ES-I3 (cell line): ENCODE measurements at regions not wholly inside any gene's neighbourhood (a gene's known extent, or its start where the extent isn't known, plus 50 kb on each side); places are given as distances from the start of the nearest gene placed in this dataset.

Experiments
- H3K36me3 ChIP-seq: 2 replicates; pipeline ENCODE4 v1.6.1; 2013; ENCODE audit warnings: mild to moderate bottlenecking, low read length, control low read depth, moderate library complexity; ENCODE audit not compliant: insufficient read depth
- H3K4me1 ChIP-seq: 2 replicates; pipeline ENCODE4 v1.6.1; 2013; ENCODE audit warnings: mild to moderate bottlenecking, control low read depth, low read length; ENCODE audit not compliant: insufficient read depth
- H3K9ac ChIP-seq: 2 replicates; pipeline ENCODE4 v1.6.1; 2013; ENCODE audit warnings: low read depth, mild to moderate bottlenecking, low read length, moderate library complexity
- H3K9me3 ChIP-seq: 2 replicates; pipeline ENCODE4 v1.6.1; 2013; ENCODE audit warnings: mild to moderate bottlenecking, low read length, moderate library complexity; ENCODE audit not compliant: control insufficient read depth, insufficient read depth

GRCh38 chr17:34154961-34155730, 99.9 kb upstream of the CCL2 start:
- H3K4me1 ChIP-seq: peaks cover 37% of the 10 kb centered on the region
- no peaks in the 10 kb centered on the region for H3K9me3 ChIP-seq
- H3K36me3 ChIP-seq: no peaks in the 10 kb centered on the region
- H3K9ac ChIP-seq: peak overlapping the region; percentile 17; the same call in 1 of the 2 replicates

- Histone ChIP-seq H3K36me3 (no peaks in the 10 kb centered on the region), H3K9ac (peak overlapping the region; percentile 66; the same call in 1 of the 2 replicates), H3K4me1 (peaks cover 37% of the 10 kb centered on the region), H3K9me3 (no peaks in the 10 kb centered on the region)
These were observed 99.1 kb upstream of the CCL2 start for GRCh38 chr17:34155947-34156346.

GRCh38 chr17:34156401-34156740, 98.7 kb upstream of the CCL2 start:
- Histone ChIP-seq H3K4me1 (peaks cover 33% of the 10 kb centered on the region), H3K36me3 (no peaks in the 10 kb centered on the region), H3K9me3 (no peaks in the 10 kb centered on the region), H3K9ac (peak overlapping the region; percentile 66)

GRCh38 chr17:34156741-34157589, 98.1 kb upstream of the CCL2 start:
- Histone ChIP-seq H3K4me1 (peaks cover 29% of the 10 kb centered on the region), H3K9ac (peak overlapping the region; percentile 66), H3K9me3 (no peaks in the 10 kb centered on the region), H3K36me3 (no peaks in the 10 kb centered on the region)

- Histone ChIP-seq H3K9me3 (no peaks in the 10 kb centered on the region), H3K9ac (no peak overlapping the region), H3K4me1 (peaks cover 18% of the 10 kb centered on the region), H3K36me3 (no peaks in the 10 kb centered on the region)
These were observed 93.4 kb upstream of the CCL2 start for GRCh38 chr17:34161690-34162089.

GRCh38 chr17:34163123-34163522, 92.0 kb upstream of the CCL2 start:
- H3K36me3 ChIP-seq: no peaks in the 10 kb centered on the region
- H3K9me3 ChIP-seq: no peaks in the 10 kb centered on the region
- H3K4me1 ChIP-seq: peaks cover 15% of the 10 kb centered on the region
- no peak overlapping the region for H3K9ac ChIP-seq

GRCh38 chr17:34163646-34164045, 91.4 kb upstream of the CCL2 start:
- peaks cover 10% of the 10 kb centered on the region; the same call in 1 of the 2 replicates for H3K4me1 ChIP-seq
- no peaks in the 10 kb centered on the region for H3K36me3 ChIP-seq
- H3K9me3 ChIP-seq: no peaks in the 10 kb centered on the region
- H3K9ac ChIP-seq: no peak overlapping the region

- no peaks in the 10 kb centered on the region for H3K9me3 ChIP-seq
- H3K36me3 ChIP-seq: no peaks in the 10 kb centered on the region
- H3K9ac ChIP-seq: no peak overlapping the region
- peaks cover 8% of the 10 kb centered on the region; the same call in 1 of the 2 replicates for H3K4me1 ChIP-seq
These were observed 90.2 kb upstream of the CCL2 start for GRCh38 chr17:34164837-34165236.

GRCh38 chr17:34166352-34166751, 88.7 kb upstream of the CCL2 start:
- Histone ChIP-seq H3K36me3 (no peaks in the 10 kb centered on the region), H3K4me1 (peaks cover 8% of the 10 kb centered on the region; the same call in 1 of the 2 replicates), H3K9ac (no peak overlapping the region), H3K9me3 (no peaks in the 10 kb centered on the region)

- H3K9me3 ChIP-seq: no peaks in the 10 kb centered on the region; the same call in 1 of the 2 replicates
- no peaks in the 10 kb centered on the region for H3K36me3 ChIP-seq
- no peak overlapping the region for H3K9ac ChIP-seq
- peaks cover 8% of the 10 kb centered on the region; the same call in 1 of the 2 replicates for H3K4me1 ChIP-seq
These were observed 87.7 kb upstream of the CCL2 start for GRCh38 chr17:34167354-34167753.

GRCh38 chr17:34168989-34169388, 86.1 kb upstream of the CCL2 start:
- H3K36me3 ChIP-seq: no peaks in the 10 kb centered on the region; the same call in 1 of the 2 replicates
- H3K9ac ChIP-seq: no peak overlapping the region
- peaks cover 2% of the 10 kb centered on the region for H3K9me3 ChIP-seq
- H3K4me1 ChIP-seq: no peaks in the 10 kb centered on the region

- H3K36me3 ChIP-seq: no peaks in the 10 kb centered on the region; the same call in 1 of the 2 replicates
- no peak overlapping the region for H3K9ac ChIP-seq
- H3K4me1 ChIP-seq: no peaks in the 10 kb centered on the region
- peaks cover 2% of the 10 kb centered on the region for H3K9me3 ChIP-seq
These were observed 85.6 kb upstream of the CCL2 start for GRCh38 chr17:34169496-34169895.

- no peak overlapping the region for H3K9ac ChIP-seq
These were observed 83.8 kb upstream of the CCL2 start for GRCh38 chr17:34171245-34171818.

GRCh38 chr17:34172390-34172918, 82.6 kb upstream of the CCL2 start:
- H3K4me1 ChIP-seq: peaks cover 2% of the 10 kb centered on the region; the same call in 1 of the 2 replicates
- H3K36me3 ChIP-seq: no peaks in the 10 kb centered on the region; the same call in 1 of the 2 replicates
- peaks cover 2% of the 10 kb centered on the region for H3K9me3 ChIP-seq
- no peak overlapping the region for H3K9ac ChIP-seq

More at GRCh38 chr17:34171245-34171818, 83.8 kb upstream of the CCL2 start:
- Histone ChIP-seq H3K36me3 (no peaks in the 10 kb centered on the region; the same call in 1 of the 2 replicates), H3K4me1 (no peaks in the 10 kb centered on the region), H3K9me3 (peaks cover 2% of the 10 kb centered on the region)
